Neural cell (in vitro differentiated cells): ENCODE measurements at regions not wholly inside any gene's neighbourhood (a gene's known extent, or its start where the extent isn't known, plus 50 kb on each side); places are given as distances from the start of the nearest gene placed in this dataset.

Source experiments
- H2AFZ ChIP-seq: fragments of 200-600, 300-800 bp; sonication (generic), shearing (Covaris generic); 2 replicates; pipeline ENCODE4 v1.6.0; 2014; ENCODE audit warnings: low read depth, mild to moderate bottlenecking, antibody characterized with exemption, low read length, moderate library complexity
- H3F3A ChIP-seq: fragments of 200-600 bp; shearing (Covaris generic); 2 replicates; pipeline ENCODE4 v1.6.1; 2016; ENCODE audit warnings: mild to moderate bottlenecking, moderate library complexity, mixed read lengths, antibody characterized with exemption, low read length; ENCODE audit not compliant: insufficient read depth, poor library complexity, severe bottlenecking
- H3K27ac ChIP-seq: fragments of 200-600, 300-800 bp; sonication (generic), shearing (Covaris generic); 2 replicates; pipeline ENCODE4 v1.5.1; 2014; ENCODE audit warnings: mild to moderate bottlenecking, low read length, moderate library complexity
- H3K27me3 ChIP-seq: fragments of 300-800, 200-600 bp; sonication (generic), shearing (Covaris generic); 2 replicates; pipeline ENCODE4 v1.6.0; 2014; ENCODE audit warnings: mild to moderate bottlenecking, low read depth, low read length, moderate library complexity; ENCODE audit not compliant: insufficient read depth
- H3K36me3 ChIP-seq: fragments of 300-800, 200-600 bp; sonication (generic), shearing (Covaris generic); 2 replicates; pipeline ENCODE4 v1.5.1; 2014; ENCODE audit warnings: mild to moderate bottlenecking, antibody characterized with exemption, low read length, moderate library complexity; ENCODE audit not compliant: insufficient read depth
- H3K4me2 ChIP-seq: fragments of 300-800, 200-600 bp; sonication (generic), shearing (Covaris generic); 2 replicates; pipeline ENCODE4 v1.6.0; 2014; ENCODE audit warnings: mild to moderate bottlenecking, low read length
- H3K4me3 ChIP-seq: fragments of 300-800, 200-600 bp; sonication (generic), shearing (Covaris generic); 2 replicates; pipeline ENCODE4 v1.5.1; 2014; ENCODE audit warnings: mild to moderate bottlenecking, low read length, moderate library complexity
- H3K79me2 ChIP-seq: fragments of 200-600 bp; shearing (Covaris generic); replicated peaks from 2 replicates; pipeline ENCODE4 v1.6.0; 2014; ENCODE audit warnings: mild to moderate bottlenecking, low read length, moderate library complexity; ENCODE audit not compliant: insufficient read depth
- H3K9ac ChIP-seq: fragments of 300-800, 200-600 bp; sonication (generic), shearing (Covaris generic); 2 replicates; pipeline ENCODE4 v1.6.1; 2016; ENCODE audit warnings: mild to moderate bottlenecking, low read length, mixed read lengths
- H3K9me2 ChIP-seq: fragments of 200-600 bp; shearing (Covaris generic); 2 replicates; pipeline ENCODE4 v1.6.1; 2016; ENCODE audit warnings: mild to moderate bottlenecking, low read length, mixed read lengths; ENCODE audit not compliant: insufficient read depth
- H3K9me3 ChIP-seq: fragments of 200-600, 300-800 bp; sonication (generic), shearing (Covaris generic); 2 replicates; pipeline ENCODE4 v1.6.1; 2016; ENCODE audit warnings: mild to moderate bottlenecking, mixed run types, low read length, moderate library complexity, mixed read lengths
- H4K20me1 ChIP-seq: fragments of 200-600 bp; shearing (Covaris generic); 2 replicates; pipeline ENCODE4 v1.6.1; 2016; ENCODE audit warnings: mild to moderate bottlenecking, mixed run types; ENCODE audit not compliant: insufficient read depth
- CTCF ChIP-seq: fragments of 450-650 bp; IDR thresholded peaks from 2 replicates; pipeline ENCODE4 v1.5.1; 2014; ENCODE audit warnings: antibody characterized with exemption, mild to moderate bottlenecking, moderate library complexity; ENCODE audit not compliant: poor library complexity, severe bottlenecking
- EP300 ChIP-seq: fragments of 450-650 bp; conservative IDR thresholded peaks from 2 replicates; pipeline ENCODE4 v1.6.1; 2014; ENCODE audit warnings: antibody characterized with exemption, mild to moderate bottlenecking, moderate library complexity; ENCODE audit not compliant: poor library complexity, severe bottlenecking
- EZH2 ChIP-seq: fragments of 200-600, 300-800 bp; shearing (Covaris generic), sonication (generic); IDR thresholded peaks from 2 replicates; pipeline ENCODE4 v1.6.1; 2014; ENCODE audit warnings: antibody characterized with exemption, low read length, borderline replicate concordance, mild to moderate bottlenecking; ENCODE audit not compliant: insufficient read depth, poor library complexity, severe bottlenecking
- MXI1 ChIP-seq: fragments of 450-650 bp; conservative IDR thresholded peaks from 2 replicates; pipeline ENCODE4 v1.6.1; 2014; ENCODE audit warnings: antibody characterized with exemption, mild to moderate bottlenecking; ENCODE audit not compliant: poor library complexity, severe bottlenecking
- POLR2AphosphoS5 ChIP-seq: IDR thresholded peaks from 2 replicates; pipeline ENCODE4 v1.6.1; 2012
- RAD21 ChIP-seq: fragments of 450-650 bp; conservative IDR thresholded peaks from 2 replicates; pipeline ENCODE4 v1.6.1; 2014; ENCODE audit warnings: antibody characterized with exemption, mild to moderate bottlenecking, moderate library complexity
- REST ChIP-seq: IDR thresholded peaks from 2 replicates; pipeline ENCODE4 v1.6.1; 2012; ENCODE audit warnings: borderline replicate concordance
- SMC3 ChIP-seq: fragments of 450-650 bp; conservative IDR thresholded peaks from 2 replicates; pipeline ENCODE4 v1.6.1; 2014; ENCODE audit warnings: antibody characterized with exemption, mild to moderate bottlenecking, moderate library complexity; ENCODE audit not compliant: poor library complexity
- TAF1 ChIP-seq: IDR thresholded peaks from 2 replicates; pipeline ENCODE4 v1.6.1; 2012; ENCODE audit warnings: low read depth

- Histone ChIP-seq H3K27ac (no peak overlapping the region), H3K27me3 (no peaks in the 10 kb centered on the region), H3F3A (no peaks in the 10 kb centered on the region), H3K79me2 (no peaks in the 10 kb centered on the region), H4K20me1 (no peaks in the 10 kb centered on the region), H3K4me2 (no peak overlapping the region), H3K36me3 (no peaks in the 10 kb centered on the region), H3K9ac (no peak overlapping the region), H3K4me3 (no peak overlapping the region), H3K9me3 (no peaks in the 10 kb centered on the region), H3K9me2 (no peaks in the 10 kb centered on the region), H2AFZ (no peak overlapping the region)
- TF ChIP-seq CTCF = no peak
- TF ChIP-seq SMC3 = no peak
- no peak for TF ChIP-seq EZH2
- TF ChIP-seq POLR2AphosphoS5 = no peak
- TF ChIP-seq MXI1 = no peak
- TF ChIP-seq REST = no peak
Measured at GRCh38 chr22:49015993-49016908, 811.4 kb downstream of the BRD1 start.

GRCh38 chr22:49015459-49015858, 812.2 kb downstream of the BRD1 start:
- H3K36me3 ChIP-seq = no peaks in the 10 kb centered on the region
- no peaks in the 10 kb centered on the region for H3K9me2 ChIP-seq
- H3K4me3 ChIP-seq = no peak overlapping the region
- H3K9me3 ChIP-seq = no peaks in the 10 kb centered on the region
- no peak overlapping the region for H2AFZ ChIP-seq
- H3K27ac ChIP-seq = no peak overlapping the region
- TF ChIP-seq RAD21 (no peak), SMC3 (no peak), TAF1 (no peak), CTCF (no peak), REST (no peak), POLR2AphosphoS5 (no peak), EP300 (no peak), EZH2 (no peak), MXI1 (no peak)
- no peak overlapping the region for H3K9ac ChIP-seq
- H4K20me1 ChIP-seq = no peaks in the 10 kb centered on the region
- H3F3A ChIP-seq = no peaks in the 10 kb centered on the region
- no peaks in the 10 kb centered on the region for H3K79me2 ChIP-seq
- no peak overlapping the region for H3K4me2 ChIP-seq
- no peaks in the 10 kb centered on the region for H3K27me3 ChIP-seq
